MCF 10A (cell line): ENCODE measurements at regions not wholly inside any gene's neighbourhood (a gene's known extent, or its start where the extent isn't known, plus 50 kb on each side); places are given as distances from the start of the nearest gene placed in this dataset.
A peak's percentile ranks its signal among the peaks of the same experiment; 100 is the strongest.

Experiments
- BruUV-seq: library from RNA; stranded (reverse); fragments of 400-500 nt; replicated peaks from 2 replicates; lab custom pipeline; 2021; lab: Mats Ljungman, UMichigan
- CTCF ChIA-PET: fragments of 300-600 bp; sonication (Branson Sonifier 250); formaldehyde crosslinking; extraction: SDS; loops from one replicate; lab custom pipeline; 2021; ENCODE audit warnings: antibody characterized with exemption, inconsistent platforms; lab: Yijun Ruan, JAX
- POLR2A ChIA-PET: fragments of 300-600, 350-650 bp; sonication (Branson Sonifier 250); formaldehyde crosslinking; extraction: SDS; loops from one replicate; lab custom pipeline; 2020; ENCODE audit warnings: antibody characterized with exemption, inconsistent platforms; lab: Yijun Ruan, JAX
- DNase-seq: peaks from one replicate; pipeline ENCODE4 v3.0.0-alpha.2; 2018; ENCODE audit not compliant: unreplicated experiment
- H3K27ac Mint-ChIP-seq: one replicate; pipeline ENCODE4 v1.8.0; 2022; ENCODE audit warnings: mild to moderate bottlenecking, low read depth, mixed read lengths; ENCODE audit not compliant: unreplicated experiment
- H3K27me3 Mint-ChIP-seq: one replicate; pipeline ENCODE4 v1.8.0; 2022; ENCODE audit warnings: mixed read lengths; ENCODE audit not compliant: insufficient read depth, unreplicated experiment
- H3K36me3 Mint-ChIP-seq: one replicate; pipeline ENCODE4 v1.8.0; 2022; ENCODE audit warnings: mild to moderate bottlenecking, moderate library complexity, mixed read lengths; ENCODE audit not compliant: insufficient read depth, unreplicated experiment
- H3K4me1 Mint-ChIP-seq: one replicate; pipeline ENCODE4 v1.8.0; 2022; ENCODE audit warnings: mixed read lengths; ENCODE audit not compliant: insufficient read depth, unreplicated experiment
- H3K4me3 Mint-ChIP-seq: one replicate; pipeline ENCODE4 v1.8.0; 2022; ENCODE audit warnings: mild to moderate bottlenecking, moderate library complexity, mixed read lengths; ENCODE audit not compliant: unreplicated experiment
- H3K9me3 Mint-ChIP-seq: one replicate; pipeline ENCODE4 v1.8.0; 2022; ENCODE audit warnings: mixed read lengths; ENCODE audit not compliant: unreplicated experiment
- intact Hi-C: fragments of 100-400 bp; cut with micrococcal nuclease; formaldehyde crosslinking; loops from 2 replicates; pipeline ENCODE4 v1.14.1; 2022
- TF ChIP-seq, protein P1 (sequence below): fragments of 200-600 bp; IDR thresholded peaks from one replicate; pipeline ENCODE4 v1.8.0; 2022; ENCODE audit warnings: antibody characterized with exemption, mild to moderate bottlenecking; ENCODE audit not compliant: unreplicated experiment

DNA sequence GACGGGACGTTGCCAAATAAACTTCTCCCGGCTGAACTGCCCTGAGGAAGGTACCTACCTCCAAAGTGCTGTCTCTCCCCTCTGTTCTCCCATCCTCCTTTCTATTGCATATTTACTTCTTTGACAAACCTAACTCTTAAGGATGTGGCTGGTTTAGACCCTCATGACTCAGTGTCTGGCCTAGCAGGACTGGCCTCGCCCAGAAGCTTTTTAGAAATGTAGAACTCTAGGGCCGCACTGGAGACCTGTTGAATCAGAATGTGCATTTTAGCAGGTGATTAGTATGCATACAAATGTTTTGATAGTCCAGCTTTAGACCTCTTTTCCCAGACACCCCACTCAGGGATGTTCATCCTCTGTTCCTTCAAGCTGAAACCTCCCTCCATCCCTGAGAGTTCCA, 335.9 kb downstream of the PIK3R1 start:
- H3K36me3 Mint-ChIP-seq, result no peaks in the 10 kb centered on the region
- no peaks in the 10 kb centered on the region for H3K27me3 Mint-ChIP-seq
- CTCF ChIA-PET, result interaction anchor here (0.6 kb wide), 1 partner anchor 18 kb away, joined by 3 read pairs; no protein-coding TSS in a partner anchor
- BruUV-seq, result no TSS peak
- POLR2A ChIA-PET, result interaction anchor here (1.1 kb wide), 1 partner anchor 13 kb away, joined by 4 read pairs; no protein-coding TSS in a partner anchor
- H3K4me1 Mint-ChIP-seq, result peaks cover 35% of the 10 kb centered on the region
- H3K9me3 Mint-ChIP-seq, result no peaks in the 10 kb centered on the region
- DNase-seq, result no peak
- H3K27ac Mint-ChIP-seq, result no peak overlapping the region
- intact Hi-C loops, result no loop called here
- TF ChIP-seq, protein P1, sequence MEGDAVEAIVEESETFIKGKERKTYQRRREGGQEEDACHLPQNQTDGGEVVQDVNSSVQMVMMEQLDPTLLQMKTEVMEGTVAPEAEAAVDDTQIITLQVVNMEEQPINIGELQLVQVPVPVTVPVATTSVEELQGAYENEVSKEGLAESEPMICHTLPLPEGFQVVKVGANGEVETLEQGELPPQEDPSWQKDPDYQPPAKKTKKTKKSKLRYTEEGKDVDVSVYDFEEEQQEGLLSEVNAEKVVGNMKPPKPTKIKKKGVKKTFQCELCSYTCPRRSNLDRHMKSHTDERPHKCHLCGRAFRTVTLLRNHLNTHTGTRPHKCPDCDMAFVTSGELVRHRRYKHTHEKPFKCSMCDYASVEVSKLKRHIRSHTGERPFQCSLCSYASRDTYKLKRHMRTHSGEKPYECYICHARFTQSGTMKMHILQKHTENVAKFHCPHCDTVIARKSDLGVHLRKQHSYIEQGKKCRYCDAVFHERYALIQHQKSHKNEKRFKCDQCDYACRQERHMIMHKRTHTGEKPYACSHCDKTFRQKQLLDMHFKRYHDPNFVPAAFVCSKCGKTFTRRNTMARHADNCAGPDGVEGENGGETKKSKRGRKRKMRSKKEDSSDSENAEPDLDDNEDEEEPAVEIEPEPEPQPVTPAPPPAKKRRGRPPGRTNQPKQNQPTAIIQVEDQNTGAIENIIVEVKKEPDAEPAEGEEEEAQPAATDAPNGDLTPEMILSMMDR, result no peak
- no peak overlapping the region for H3K4me3 Mint-ChIP-seq

DNA sequence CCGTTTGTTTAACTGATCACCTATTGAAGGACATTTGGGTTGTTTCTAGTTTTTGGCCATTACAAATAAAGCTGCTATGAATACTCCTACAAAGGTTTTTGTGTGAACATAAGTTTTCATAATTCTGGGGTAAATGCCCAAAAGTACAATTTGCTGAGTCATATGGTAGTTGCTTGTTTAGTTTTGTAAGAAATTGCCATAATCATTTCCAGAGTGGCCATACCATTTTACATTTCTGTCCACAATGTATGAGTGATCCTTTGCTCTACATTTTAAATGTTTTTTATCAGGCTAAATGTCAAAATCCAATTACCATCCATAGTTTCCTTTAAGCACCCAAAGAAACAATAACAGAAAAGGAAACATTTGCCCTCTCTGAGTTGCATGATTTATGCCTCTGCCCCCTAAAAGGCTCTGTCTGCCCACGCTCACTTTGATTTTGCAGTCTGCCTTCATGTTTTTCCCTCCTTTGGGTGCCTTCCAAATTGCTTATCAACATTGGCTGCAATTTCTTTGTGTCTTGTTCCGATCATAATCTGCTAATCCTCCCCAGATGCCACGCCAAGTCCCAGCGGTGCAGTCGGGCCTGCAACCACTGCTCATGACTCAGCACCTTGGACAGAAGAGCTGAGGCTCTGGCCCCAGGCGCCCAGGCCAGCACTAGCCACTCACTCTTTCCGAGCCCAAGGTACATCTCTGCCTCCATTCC, 339.2 kb downstream of the PIK3R1 start:
- Mint-ChIP-seq H3K4me1 (peaks cover 22% of the 10 kb centered on the region), H3K27ac (no peak overlapping the region), H3K4me3 (no peak overlapping the region), H3K9me3 (no peaks in the 10 kb centered on the region), H3K36me3 (no peaks in the 10 kb centered on the region), H3K27me3 (no peaks in the 10 kb centered on the region)
- peak; percentile 77 for DNase-seq
- POLR2A ChIA-PET, result no interaction called here
- TF ChIP-seq, protein P1, result no peak
- CTCF ChIA-PET, result no interaction called here
- BruUV-seq, result no TSS peak
- intact Hi-C loops, result no loop called here

DNA sequence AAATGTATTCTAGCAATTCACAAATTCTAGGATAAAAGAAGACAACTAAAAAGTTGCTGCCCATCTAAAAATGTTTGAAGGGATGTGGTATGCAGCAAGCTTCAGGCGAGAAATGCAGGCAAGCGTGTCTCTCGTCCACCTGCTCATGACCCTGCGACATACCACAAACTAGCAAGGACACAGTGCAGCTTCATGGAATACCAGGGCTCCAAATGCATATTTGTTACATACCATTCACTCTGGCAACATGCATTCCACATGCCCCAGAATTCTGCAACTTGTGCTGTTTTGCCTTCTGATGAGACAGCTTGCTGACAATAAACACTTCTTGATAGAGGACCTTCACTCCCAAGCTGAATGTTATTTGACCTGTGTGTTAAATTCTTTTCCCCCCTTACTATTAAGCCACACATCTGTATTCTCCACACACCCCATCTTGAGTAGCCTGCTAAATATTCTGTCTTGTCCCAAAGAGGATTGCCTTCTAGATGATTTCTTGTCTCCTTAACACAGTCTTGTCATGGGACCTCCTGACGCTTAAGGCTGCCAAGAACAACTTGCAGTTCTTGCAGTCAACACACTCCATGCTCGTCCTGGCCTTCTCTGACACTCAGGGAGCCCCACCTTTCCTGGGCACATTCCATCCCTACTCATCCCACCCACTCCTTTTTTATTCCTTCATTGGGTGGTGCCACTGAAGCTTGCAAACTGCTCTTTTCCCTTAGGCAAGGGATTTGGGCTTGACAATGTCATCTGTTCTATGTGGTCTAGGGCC, 340.5 kb downstream of the PIK3R1 start:
- TF ChIP-seq, protein P1, result no peak
- Mint-ChIP-seq H3K27me3 (no peaks in the 10 kb centered on the region), H3K9me3 (no peaks in the 10 kb centered on the region), H3K4me3 (no peak overlapping the region), H3K4me1 (peaks cover 16% of the 10 kb centered on the region), H3K36me3 (no peaks in the 10 kb centered on the region), H3K27ac (no peak overlapping the region)
- BruUV-seq, result no TSS peak
- CTCF ChIA-PET, result no interaction called here
- POLR2A ChIA-PET, result interaction anchor here (1.0 kb wide), 1 partner anchor 270 kb away, joined by 3 read pairs; no protein-coding TSS in a partner anchor
- DNase-seq, result peak; percentile 28
- intact Hi-C loops, result no loop called here

DNA sequence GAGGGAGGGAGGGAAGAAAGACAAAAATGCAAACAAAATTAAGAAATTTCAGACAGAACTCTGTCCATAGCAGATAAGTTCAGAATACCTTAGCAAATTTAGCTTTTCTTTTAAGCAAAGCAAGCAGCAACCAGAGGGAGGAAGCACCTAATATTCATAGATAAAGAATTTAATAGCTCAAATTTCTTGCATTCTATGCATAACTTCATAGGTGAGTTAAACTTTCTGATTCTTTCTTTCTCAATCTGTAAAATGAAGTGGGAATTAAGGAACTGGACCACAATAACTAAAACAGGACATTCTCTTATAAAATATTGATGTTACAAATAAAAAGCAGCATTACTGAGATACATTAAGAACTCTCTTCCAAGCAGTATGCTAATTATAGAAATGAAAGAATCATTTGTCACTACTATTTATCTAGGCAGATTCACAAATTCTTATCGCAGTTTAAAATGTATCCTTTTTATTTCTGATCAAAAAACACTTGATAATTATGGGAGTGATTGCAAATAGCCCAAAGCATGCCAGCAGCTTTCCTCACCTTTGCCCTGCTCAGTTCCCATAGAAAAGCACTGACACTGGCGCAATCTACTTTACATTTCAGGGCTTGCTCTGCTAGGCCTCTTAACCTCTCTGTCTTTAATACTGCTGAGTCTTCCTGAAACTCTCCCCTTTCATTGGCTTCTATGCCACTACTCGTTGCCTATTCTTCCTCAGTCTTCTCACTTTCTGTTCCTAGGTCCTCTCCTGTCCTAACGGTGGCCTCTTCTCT, 341.8 kb downstream of the PIK3R1 start:
- BruUV-seq, result no TSS peak
- no peak overlapping the region for H3K4me3 Mint-ChIP-seq
- CTCF ChIA-PET, result interaction anchor here (0.5 kb wide), 1 partner anchor 194 kb away, joined by 3 read pairs; no protein-coding TSS in a partner anchor
- no peaks in the 10 kb centered on the region for H3K9me3 Mint-ChIP-seq
- H3K27ac Mint-ChIP-seq, result no peak overlapping the region
- H3K4me1 Mint-ChIP-seq, result peaks cover 11% of the 10 kb centered on the region
- TF ChIP-seq, protein P1, result no peak
- H3K36me3 Mint-ChIP-seq, result no peaks in the 10 kb centered on the region
- DNase-seq, result no peak
- intact Hi-C loops, result no loop called here
- H3K27me3 Mint-ChIP-seq, result no peaks in the 10 kb centered on the region
- POLR2A ChIA-PET, result no interaction called here
